GM23248 (cell line): ENCODE measurements at regions not wholly inside any gene's neighbourhood (a gene's known extent, or its start where the extent isn't known, plus 50 kb on each side); places are given as distances from the start of the nearest gene placed in this dataset.

ENCODE experiments used
- EZH2 ChIP-seq: fragments of 200-600 bp; sonication (generic); IDR thresholded peaks from 2 replicates; pipeline ENCODE4 v1.6.1; 2018; ENCODE audit warnings: antibody characterized with exemption, mild to moderate bottlenecking; ENCODE audit not compliant: insufficient read depth, poor library complexity, severe bottlenecking
- EZH2phosphoT487 ChIP-seq: fragments of 200-600 bp; sonication (generic); IDR thresholded peaks from 2 replicates; pipeline ENCODE4 v1.6.1; 2018; ENCODE audit warnings: antibody characterized with exemption, moderate library complexity, mild to moderate bottlenecking, low read depth; ENCODE audit not compliant: insufficient read depth

DNA sequence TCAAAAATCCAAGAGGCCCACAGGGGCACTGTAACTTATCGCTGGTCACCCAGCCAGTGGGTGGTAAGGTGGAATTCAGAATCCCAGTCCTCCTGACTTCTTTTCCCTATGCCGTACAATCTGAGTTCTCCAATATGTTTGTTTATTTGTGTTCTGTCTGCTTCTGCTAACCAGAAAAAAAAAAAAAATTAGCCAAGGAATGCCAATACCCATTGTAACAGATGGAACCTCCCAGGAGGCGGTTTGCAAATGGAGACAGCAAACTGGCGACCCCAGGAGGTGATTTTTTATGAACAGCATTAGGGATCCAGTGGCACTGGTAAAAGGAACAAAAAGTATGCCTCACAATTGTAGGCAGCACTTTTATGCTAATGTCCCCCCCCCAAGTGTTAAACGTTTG, 189.0 kb upstream of the FGGY start:
- no peak for TF ChIP-seq EZH2
- TF ChIP-seq EZH2phosphoT487 = no peak
